ENCODE measurements at regions not wholly inside any gene's neighbourhood (a gene's known extent, or its start where the extent isn't known, plus 50 kb on each side); places are given as distances from the start of the nearest gene placed in this dataset.

DNA sequence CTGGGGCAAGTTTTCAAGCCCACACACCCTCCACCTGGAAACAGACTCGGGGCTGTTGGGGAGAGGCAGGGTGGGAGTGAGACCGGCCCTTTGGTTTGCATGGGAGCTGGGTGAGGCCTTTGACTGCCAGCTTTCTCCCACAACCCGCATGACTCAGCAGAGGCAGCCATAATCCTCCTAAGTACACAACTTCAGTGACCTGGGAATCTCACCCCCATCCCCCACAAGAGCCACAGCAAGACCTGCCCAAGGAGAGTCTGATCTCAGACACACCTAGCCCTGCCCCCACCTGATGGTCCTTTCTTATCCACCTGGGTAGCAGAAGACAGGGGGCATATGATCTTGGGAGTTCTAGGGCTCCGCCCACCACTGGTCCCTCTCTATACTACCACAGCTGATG lies 1615.4 kb downstream of the EFNB2 start:
- TF ChIP-seq, protein P1, sequence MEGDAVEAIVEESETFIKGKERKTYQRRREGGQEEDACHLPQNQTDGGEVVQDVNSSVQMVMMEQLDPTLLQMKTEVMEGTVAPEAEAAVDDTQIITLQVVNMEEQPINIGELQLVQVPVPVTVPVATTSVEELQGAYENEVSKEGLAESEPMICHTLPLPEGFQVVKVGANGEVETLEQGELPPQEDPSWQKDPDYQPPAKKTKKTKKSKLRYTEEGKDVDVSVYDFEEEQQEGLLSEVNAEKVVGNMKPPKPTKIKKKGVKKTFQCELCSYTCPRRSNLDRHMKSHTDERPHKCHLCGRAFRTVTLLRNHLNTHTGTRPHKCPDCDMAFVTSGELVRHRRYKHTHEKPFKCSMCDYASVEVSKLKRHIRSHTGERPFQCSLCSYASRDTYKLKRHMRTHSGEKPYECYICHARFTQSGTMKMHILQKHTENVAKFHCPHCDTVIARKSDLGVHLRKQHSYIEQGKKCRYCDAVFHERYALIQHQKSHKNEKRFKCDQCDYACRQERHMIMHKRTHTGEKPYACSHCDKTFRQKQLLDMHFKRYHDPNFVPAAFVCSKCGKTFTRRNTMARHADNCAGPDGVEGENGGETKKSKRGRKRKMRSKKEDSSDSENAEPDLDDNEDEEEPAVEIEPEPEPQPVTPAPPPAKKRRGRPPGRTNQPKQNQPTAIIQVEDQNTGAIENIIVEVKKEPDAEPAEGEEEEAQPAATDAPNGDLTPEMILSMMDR (conservative IDR thresholded peaks at IDR 0.05; ENCODE audit: low read length): no peak
- no peak for TF ChIP-seq EZH2phosphoT487 (IDR thresholded peaks at IDR 0.05; ENCODE audit: borderline replicate concordance, low read depth, low read length)

All from OCI-LY7 (cell line).